Endothelial cell of umbilical vein (primary cell): ENCODE measurements at regions not wholly inside any gene's neighbourhood (a gene's known extent, or its start where the extent isn't known, plus 50 kb on each side); places are given as distances from the start of the nearest gene placed in this dataset.

Source experiments
- BruUV-seq: library from RNA; stranded (reverse); fragments of 400-500 nt; replicated peaks from 2 replicates; lab custom pipeline; 2021; lab: Mats Ljungman, UMichigan
- CTCF ChIA-PET: fragments of 300-600, 350-600 bp; sonication (Branson Sonifier 250); formaldehyde crosslinking; loops from one replicate; lab custom pipeline; 2021; ENCODE audit warnings: antibody characterized with exemption, inconsistent platforms; lab: Charles Lee
- POLR2A ChIA-PET: fragments of 300-600, 350-600 bp; sonication (Branson Sonifier 250); formaldehyde crosslinking; loops from one replicate; lab custom pipeline; 2021; ENCODE audit warnings: antibody characterized with exemption, inconsistent platforms; lab: Charles Lee
- DNase-seq: peaks from one replicate; pipeline ENCODE4 v3.0.0-alpha.2; 2011; ENCODE audit warnings: low read depth, low spot score
- FAIRE-seq: peaks from 2 replicates; lab custom pipeline; 2011; peaks lifted over from hg19 to GRCh38; lab: Jason Lieb, UNC
- H2AFZ ChIP-seq: 2 replicates; pipeline ENCODE4 v1.6.0; 2012; ENCODE audit warnings: low read depth, low read length, control low read depth, inconsistent platforms
- H3K27ac ChIP-seq: 2 replicates; pipeline ENCODE4 v1.5.1; 2011; ENCODE audit warnings: low read depth, mild to moderate bottlenecking, control low read depth, low read length, moderate library complexity; ENCODE audit not compliant: insufficient read depth
- H3K27me3 ChIP-seq, 2 experiments: 2 replicates each; pipeline versions ENCODE4 v1.6.0 to v1.6.1; 2011; ENCODE audit warnings: low read length in 2 of 2, mixed read lengths in 1 of 2; ENCODE audit not compliant: control insufficient read depth in 2 of 2, insufficient read depth in 2 of 2
- H3K36me3 ChIP-seq, 2 experiments: 2 replicates in 1 of 2; 3 replicates in 1 of 2; pipeline ENCODE4 v1.5.1; 2011; ENCODE audit warnings: low read length in 2 of 2, mild to moderate bottlenecking in 1 of 2, moderate library complexity in 1 of 2; ENCODE audit not compliant: control insufficient read depth in 2 of 2, insufficient read depth in 2 of 2; ENCODE audit errors: extremely low read depth in 1 of 2
- H3K4me1 ChIP-seq: 3 replicates; pipeline ENCODE4 v1.5.1; 2011; ENCODE audit warnings: mild to moderate bottlenecking, low read length; ENCODE audit not compliant: control insufficient read depth, insufficient read depth; ENCODE audit errors: extremely low read depth
- H3K4me2 ChIP-seq: 2 replicates; pipeline ENCODE4 v1.6.1; 2011; ENCODE audit warnings: low read length, control low read depth, mixed read lengths; ENCODE audit not compliant: insufficient read depth
- H3K4me3 ChIP-seq, 3 experiments: fragments of 200-600 bp in 1 of 3; sonication (generic), shearing (Covaris generic) in 1 of 3; replicated peaks in 1 of 3; 2 replicates each; pipeline ENCODE4 v1.5.1; 2011 to 2016; ENCODE audit warnings: control low read depth in 3 of 3, low read length in 3 of 3, mild to moderate bottlenecking in 2 of 3, inconsistent platforms in 1 of 3, low read depth in 1 of 3, moderate library complexity in 1 of 3; ENCODE audit not compliant: insufficient read depth in 1 of 3
- H3K79me2 ChIP-seq: 2 replicates; pipeline ENCODE4 v1.6.0; 2012; ENCODE audit warnings: low read length, inconsistent platforms; ENCODE audit not compliant: control insufficient read depth, insufficient read depth
- H3K9ac ChIP-seq: replicated peaks from 2 replicates; pipeline ENCODE3; 2011; ENCODE audit warnings: low read length, control low read depth; ENCODE audit not compliant: insufficient read depth; ENCODE audit errors: extremely low read depth
- H3K9me1 ChIP-seq: replicated peaks from 3 replicates; pipeline ENCODE4 v1.6.0; 2011; ENCODE audit warnings: mild to moderate bottlenecking, low read length; ENCODE audit not compliant: control insufficient read depth, insufficient read depth; ENCODE audit errors: extremely low read depth
- H3K9me3 ChIP-seq: replicated peaks from 2 replicates; pipeline ENCODE4 v1.5.1; 2012; ENCODE audit warnings: low read length, inconsistent platforms; ENCODE audit not compliant: control insufficient read depth, insufficient read depth
- H4K20me1 ChIP-seq: replicated peaks from 2 replicates; pipeline ENCODE3; 2011; ENCODE audit warnings: mild to moderate bottlenecking, low read length; ENCODE audit not compliant: control insufficient read depth, insufficient read depth; ENCODE audit errors: extremely low read depth
- CTCF ChIP-seq, 2 donors: IDR thresholded peaks; 1 replicate in 1 of 2; 2 replicates in 1 of 2; pipeline ENCODE4 v1.5.1; 2011; ENCODE audit warnings: low read length in 2 of 2, mild to moderate bottlenecking in 2 of 2, moderate library complexity in 2 of 2, control low read depth in 1 of 2, inconsistent platforms in 1 of 2, low read depth in 1 of 2; ENCODE audit not compliant: insufficient read depth in 1 of 2; ENCODE audit errors: extremely low read depth in 1 of 2
- EZH2 ChIP-seq: IDR thresholded peaks from 2 replicates; pipeline ENCODE4 v1.6.1; 2012; ENCODE audit warnings: borderline replicate concordance, low read depth, mild to moderate bottlenecking, moderate library complexity, low read length, inconsistent platforms; ENCODE audit not compliant: severe bottlenecking
- FOS ChIP-seq: IDR thresholded peaks from 2 replicates; pipeline ENCODE4 v1.6.1; 2011; ENCODE audit warnings: mild to moderate bottlenecking, low read length, moderate library complexity, borderline replicate concordance; ENCODE audit not compliant: insufficient read depth
- GATA2 ChIP-seq: IDR thresholded peaks from 2 replicates; pipeline ENCODE4 v1.7.0; 2011; ENCODE audit warnings: low read depth, mild to moderate bottlenecking, moderate library complexity, mixed read lengths, low read length; ENCODE audit not compliant: insufficient read length, insufficient read depth
- JUN ChIP-seq: IDR thresholded peaks from 2 replicates; pipeline ENCODE4 v1.6.1; 2011; ENCODE audit warnings: borderline replicate concordance, low read depth; ENCODE audit not compliant: insufficient read length, insufficient read depth
- MAX ChIP-seq: IDR thresholded peaks from 2 replicates; pipeline ENCODE4 v1.6.1; 2011; ENCODE audit not compliant: insufficient read depth, insufficient read length
- MYC ChIP-seq: IDR thresholded peaks from one replicate; pipeline ENCODE4 v1.6.1; 2011; ENCODE audit warnings: mild to moderate bottlenecking, low read depth, low read length
- POLR2A ChIP-seq: IDR thresholded peaks from 2 replicates; pipeline ENCODE4 v1.6.1; 2012; ENCODE audit warnings: low read depth, mild to moderate bottlenecking, control low read depth, low read length
- POLR2AphosphoS5 ChIP-seq: IDR thresholded peaks from 2 replicates; pipeline ENCODE4 v1.6.1; 2012; ENCODE audit warnings: low read depth, mild to moderate bottlenecking, control low read depth, low read length, moderate library complexity; ENCODE audit not compliant: insufficient read depth
- dilution Hi-C: fragments of 300-500 bp; cut with MboI; formaldehyde crosslinking; loops from one replicate; pipeline ENCODE4 v1.15.0; 2019; ENCODE audit warnings: low sequenced_read_pairs; ENCODE audit not compliant: extremely low pct_ligation_motif_present
- intact Hi-C: fragments of 100-400 bp; cut with micrococcal nuclease; formaldehyde crosslinking; loops from one replicate; pipeline ENCODE4 v1.10.0; 2022

- H4K20me1 ChIP-seq: no peaks in the 10 kb centered on the region
- ChIA-PET CTCF (interaction anchor here (1.6 kb wide), 1 partner anchor 261 kb away, joined by 4 read pairs; no protein-coding TSS in a partner anchor), POLR2A (no interaction called here)
- intact Hi-C loops (no loop called here), dilution Hi-C loops (no loop called here)
- DNase-seq (no peak), FAIRE-seq (no peak)
- no peaks in the 10 kb centered on the region for H3K79me2 ChIP-seq
- no peaks in the 10 kb centered on the region for H3K9me1 ChIP-seq
- H3K4me2 ChIP-seq: no peak overlapping the region
- no peaks in the 10 kb centered on the region for H3K9me3 ChIP-seq
- no peaks in the 10 kb centered on the region for H3K27me3 ChIP-seq
- no peak overlapping the region for H3K27ac ChIP-seq
- no peak overlapping the region for H3K9ac ChIP-seq
- BruUV-seq: no TSS peak
- H3K36me3 ChIP-seq: no peaks in the 10 kb centered on the region
- no peak for TF ChIP-seq MYC
- no peak for TF ChIP-seq GATA2
- no peak for TF ChIP-seq POLR2A
- no peak for TF ChIP-seq CTCF (IDR thresholded peaks at IDR 0.05; ENCODE audit: extremely low read depth in 1 of 2, insufficient read depth in 1 of 2, low read depth in 1 of 2, low read length in 2 of 2)
- TF ChIP-seq POLR2AphosphoS5: no peak
- no peak for TF ChIP-seq FOS
- no peak for TF ChIP-seq EZH2
- TF ChIP-seq JUN: no peak
- no peak for TF ChIP-seq MAX
- no peak overlapping the region for H2AFZ ChIP-seq
- H3K4me3 ChIP-seq: no peak overlapping the region
- H3K4me1 ChIP-seq: no peaks in the 10 kb centered on the region
These were observed 74.9 kb upstream of the ABLIM1 start for GRCh38 chr10:114732931-114733330.
